ENCODE measurements at regions not wholly inside any gene's neighbourhood (a gene's known extent, or its start where the extent isn't known, plus 50 kb on each side); places are given as distances from the start of the nearest gene placed in this dataset.
A peak's percentile ranks its signal among the peaks of the same experiment; 100 is the strongest.

DNA sequence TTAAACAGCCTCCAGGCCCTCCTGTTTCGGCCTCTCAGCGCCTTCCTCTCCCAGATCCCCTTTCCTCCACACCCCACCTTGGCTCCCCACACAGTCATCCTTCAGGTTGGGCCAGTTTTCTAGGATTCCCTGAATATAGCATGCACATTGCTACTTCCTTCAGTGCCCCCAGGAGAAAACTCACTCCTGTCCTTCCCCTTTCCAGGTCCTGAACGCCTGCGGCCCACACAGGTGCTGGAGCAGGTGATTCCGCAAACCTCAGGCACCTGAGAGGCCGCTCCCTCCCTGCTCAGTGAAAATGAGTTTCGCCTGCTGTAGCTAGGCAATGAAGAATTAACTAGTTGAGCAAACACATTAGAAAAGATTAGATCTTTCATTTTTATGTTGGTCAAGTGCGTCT lies 185.0 kb downstream of the MED10 start:
- Mint-ChIP-seq H3K4me1 (no peaks in the 10 kb centered on the region), H3K27me3 (ENCODE audit: low read depth in 3 of 3) (peaks cover 0 to 2% (median 0%) of the 10 kb centered on the region in 3 donors), H3K36me3 (no peaks in the 10 kb centered on the region), H3K4me3 (no peak overlapping the region), H3K9me3 (peaks cover 0 to 7% (median 0%) of the 10 kb centered on the region in 6 donors), H3K27ac (no peak overlapping the region)
- DNase-seq = no peak

DNA sequence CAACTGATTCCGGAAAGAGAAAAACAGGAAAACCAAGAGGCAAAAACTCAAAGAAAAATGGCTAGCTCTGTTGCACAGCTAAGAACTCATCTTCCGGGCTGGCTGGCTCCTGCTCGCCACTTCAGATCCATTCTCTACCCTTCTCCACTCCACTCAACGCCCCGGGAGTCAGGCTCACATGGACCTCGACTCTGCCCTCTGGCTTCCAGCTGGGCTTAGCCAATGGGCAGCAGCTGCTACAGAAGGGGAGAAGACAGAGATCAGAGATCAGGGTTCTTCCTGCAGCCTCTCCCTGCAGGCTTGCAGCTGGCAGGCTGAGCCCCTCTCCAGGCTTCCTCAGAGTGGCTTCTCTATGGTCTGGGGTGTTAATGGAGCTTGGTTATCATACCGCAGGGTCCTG lies 187.5 kb downstream of the MED10 start:
- no peak for DNase-seq
- H3K27ac Mint-ChIP-seq = no peak overlapping the region
- peaks cover 0 to 3% (median 0%) of the 10 kb centered on the region in 6 donors for H3K9me3 Mint-ChIP-seq
- H3K4me3 Mint-ChIP-seq = no peak overlapping the region
- no peaks in the 10 kb centered on the region for H3K36me3 Mint-ChIP-seq
- H3K27me3 Mint-ChIP-seq (ENCODE audit: low read depth in 3 of 3) = peaks cover 0 to 2% (median 0%) of the 10 kb centered on the region in 3 donors
- H3K4me1 Mint-ChIP-seq = no peaks in the 10 kb centered on the region

DNA sequence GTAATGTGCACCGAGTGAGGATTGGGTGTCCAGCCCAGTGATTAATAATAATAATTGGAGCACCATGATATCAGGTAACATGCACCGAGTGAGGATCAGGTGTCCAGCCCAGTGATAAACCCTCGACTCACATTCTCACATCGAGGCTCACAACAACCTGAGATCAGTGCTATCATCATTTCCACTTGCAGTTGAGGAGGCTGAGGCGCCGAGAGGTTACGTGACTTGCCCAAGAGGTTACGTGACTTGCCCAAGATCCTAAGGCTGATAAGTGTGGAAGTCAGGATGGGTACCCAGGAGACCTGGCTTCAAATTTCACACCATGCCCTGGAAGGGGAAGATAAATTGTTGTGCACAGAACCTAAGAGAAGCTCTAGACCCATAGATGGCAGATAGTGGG lies 189.4 kb downstream of the MED10 start:
- Mint-ChIP-seq H3K9me3 (peaks cover 0 to 1% (median 0%) of the 10 kb centered on the region in 6 donors), H3K4me1 (no peaks in the 10 kb centered on the region), H3K27me3 (ENCODE audit: low read depth in 3 of 3) (peaks cover 0 to 2% (median 2%) of the 10 kb centered on the region in 3 donors), H3K4me3 (no peak overlapping the region), H3K36me3 (no peaks in the 10 kb centered on the region), H3K27ac (no peak overlapping the region)
- DNase-seq = no peak

DNA sequence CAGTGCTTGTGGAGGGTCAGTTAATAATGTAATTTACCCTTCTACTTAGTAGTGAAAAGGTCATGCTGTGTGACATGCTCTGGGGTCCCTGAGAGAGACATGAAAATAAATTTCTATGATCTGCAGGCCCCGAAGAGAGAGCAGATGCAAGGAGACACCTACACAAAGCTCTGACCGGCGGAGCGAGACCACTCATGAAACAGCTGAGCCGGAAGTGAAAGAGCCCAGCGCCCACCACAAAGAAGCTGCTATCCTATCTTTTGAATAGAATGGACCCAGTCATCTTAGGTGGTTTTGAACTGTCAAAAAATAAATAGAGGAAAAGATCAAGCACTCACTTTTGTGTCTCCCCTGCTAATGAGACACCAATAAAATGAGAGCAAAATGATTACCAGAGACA lies 190.0 kb downstream of the MED10 start:
- H3K27me3 Mint-ChIP-seq (ENCODE audit: low read depth in 3 of 3) = peaks cover 0 to 2% (median 2%) of the 10 kb centered on the region in 3 donors
- H3K36me3 Mint-ChIP-seq = no peaks in the 10 kb centered on the region
- no peak overlapping the region for H3K4me3 Mint-ChIP-seq
- peaks cover 0 to 1% (median 0%) of the 10 kb centered on the region in 6 donors for H3K9me3 Mint-ChIP-seq
- no peak overlapping the region for H3K27ac Mint-ChIP-seq
- H3K4me1 Mint-ChIP-seq = no peaks in the 10 kb centered on the region
- DNase-seq = no peak

DNA sequence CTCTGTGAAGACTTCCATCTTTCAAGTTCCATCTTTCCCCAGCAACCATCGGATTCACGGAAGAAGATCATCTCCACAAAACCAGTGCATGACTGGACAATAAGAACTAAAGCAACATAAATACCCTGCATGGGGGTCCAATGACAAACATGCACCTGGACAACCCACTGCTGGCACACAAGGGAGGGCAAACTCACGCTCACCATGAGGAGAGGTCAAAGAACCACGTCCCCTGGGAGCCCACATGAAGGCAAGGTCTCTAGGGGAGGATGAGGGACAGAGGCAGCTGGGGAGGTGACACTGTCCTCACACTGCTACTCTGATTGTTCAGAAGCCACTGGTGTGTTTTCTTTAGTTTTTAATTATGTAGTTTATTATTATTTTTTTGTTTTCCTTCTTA lies 190.8 kb downstream of the MED10 start:
- H3K27ac Mint-ChIP-seq = no peak overlapping the region
- peaks cover 0 to 2% (median 2%) of the 10 kb centered on the region in 3 donors for H3K27me3 Mint-ChIP-seq (ENCODE audit: low read depth in 3 of 3)
- H3K4me1 Mint-ChIP-seq = no peaks in the 10 kb centered on the region
- peaks cover 0 to 1% (median 0%) of the 10 kb centered on the region in 6 donors for H3K9me3 Mint-ChIP-seq
- no peaks in the 10 kb centered on the region for H3K36me3 Mint-ChIP-seq
- H3K4me3 Mint-ChIP-seq = no peak overlapping the region
- DNase-seq = no peak

DNA sequence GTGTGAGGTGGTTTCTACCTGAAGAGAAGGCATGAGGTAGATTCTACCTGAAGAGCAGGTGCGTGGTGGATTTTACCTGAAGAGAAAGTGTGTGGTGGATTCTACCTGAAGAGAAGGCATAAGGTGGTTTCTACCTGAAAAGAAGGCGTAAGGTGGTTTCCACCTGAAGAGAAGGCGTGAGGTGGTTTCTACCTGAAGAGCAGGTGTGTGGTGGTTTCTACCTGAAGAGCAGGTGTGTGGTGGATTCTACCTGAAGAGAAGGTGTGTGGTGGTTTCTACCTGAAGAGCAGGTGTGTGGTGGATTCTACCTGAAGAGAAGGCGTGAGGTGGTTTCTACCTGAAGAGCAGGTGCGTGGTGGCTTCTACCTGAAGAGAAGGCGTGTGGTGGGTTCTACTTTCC lies 192.8 kb downstream of the MED10 start:
- H3K4me3 Mint-ChIP-seq = no peak overlapping the region
- peaks cover 0 to 1% (median 0%) of the 10 kb centered on the region in 6 donors for H3K9me3 Mint-ChIP-seq
- no peaks in the 10 kb centered on the region for H3K4me1 Mint-ChIP-seq
- peaks cover 0 to 2% (median 2%) of the 10 kb centered on the region in 3 donors for H3K27me3 Mint-ChIP-seq (ENCODE audit: low read depth in 3 of 3)
- H3K27ac Mint-ChIP-seq = no peak overlapping the region
- DNase-seq = no peak
- H3K36me3 Mint-ChIP-seq = no peaks in the 10 kb centered on the region

DNA sequence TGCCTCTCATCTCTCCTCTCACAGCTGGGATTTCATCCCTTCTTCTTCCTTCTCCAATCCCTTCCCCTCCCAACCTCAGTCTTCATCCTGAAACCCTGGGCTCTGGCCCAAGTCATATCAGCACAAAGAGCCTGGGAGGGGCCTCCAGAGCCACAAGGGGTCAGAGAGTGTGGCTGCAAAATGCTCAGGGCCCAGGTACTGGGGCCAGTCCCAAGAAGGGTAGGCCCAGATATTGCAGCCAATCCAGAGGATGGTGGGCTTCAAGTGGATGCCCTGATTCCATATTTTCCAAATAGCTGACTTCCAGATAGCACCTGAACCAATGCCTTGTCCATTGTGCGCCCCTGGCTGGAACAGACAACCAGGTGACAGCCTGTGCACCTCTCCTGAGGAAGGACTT lies 193.9 kb downstream of the MED10 start:
- no peak for DNase-seq
- H3K27me3 Mint-ChIP-seq (ENCODE audit: low read depth in 3 of 3) = peaks cover 0 to 2% (median 2%) of the 10 kb centered on the region in 3 donors
- no peak overlapping the region for H3K27ac Mint-ChIP-seq
- no peak overlapping the region for H3K4me3 Mint-ChIP-seq
- H3K36me3 Mint-ChIP-seq = no peaks in the 10 kb centered on the region
- H3K9me3 Mint-ChIP-seq = peaks cover 0 to 1% (median 0%) of the 10 kb centered on the region in 6 donors
- no peaks in the 10 kb centered on the region for H3K4me1 Mint-ChIP-seq

DNA sequence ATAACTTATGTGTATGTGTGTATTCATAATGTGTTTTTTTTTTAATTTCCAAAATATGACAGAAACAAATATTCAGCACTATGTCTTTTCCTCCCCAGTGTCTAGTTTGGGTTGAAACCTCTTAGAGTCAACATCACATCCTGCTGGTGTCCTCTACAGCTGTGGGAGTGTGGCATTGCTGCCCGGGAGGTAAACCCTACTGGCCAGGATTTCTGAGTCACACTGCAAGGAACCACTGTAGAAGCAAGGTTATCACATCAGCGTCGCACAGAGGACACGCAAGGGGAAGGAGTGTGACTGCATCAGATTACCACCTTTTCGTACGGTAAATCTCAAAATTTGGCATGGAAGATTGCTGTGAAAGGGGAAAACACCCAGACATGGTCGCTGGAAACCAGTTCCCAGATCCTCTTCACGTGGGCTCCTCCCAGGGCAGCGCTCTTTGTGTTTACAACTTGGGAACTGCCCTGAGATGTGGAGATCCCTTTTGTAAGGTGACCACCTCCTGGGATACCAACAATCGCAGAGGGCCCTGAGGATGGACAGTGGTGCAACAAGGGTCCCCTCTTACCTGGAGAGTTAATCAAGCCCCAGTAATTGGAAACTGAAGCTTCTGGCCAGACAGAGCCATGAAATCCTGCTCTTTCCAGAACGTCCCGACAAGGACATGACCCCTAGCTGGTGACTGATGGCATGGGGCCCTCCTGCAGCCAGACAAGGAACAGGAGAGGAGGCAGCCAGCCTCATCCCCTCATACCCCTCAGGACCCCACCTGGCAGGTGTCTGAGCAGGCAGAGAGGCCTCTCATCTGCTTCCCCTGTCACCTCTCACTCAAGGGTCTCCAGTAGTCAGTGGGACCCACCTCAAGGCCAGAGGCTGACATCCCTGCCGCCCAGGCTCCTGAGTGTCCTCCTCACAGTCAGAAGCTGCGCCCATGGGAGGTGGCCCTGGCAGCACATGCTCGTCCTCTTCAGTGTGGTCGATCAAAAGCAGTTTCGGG lies 194.7 kb downstream of the MED10 start:
- Mint-ChIP-seq H3K27ac (no peak overlapping the region), H3K27me3 (ENCODE audit: low read depth in 3 of 3) (peaks cover 0 to 2% (median 2%) of the 10 kb centered on the region in 3 donors), H3K9me3 (peaks cover 0 to 1% (median 0%) of the 10 kb centered on the region in 6 donors), H3K36me3 (no peaks in the 10 kb centered on the region), H3K4me1 (no peaks in the 10 kb centered on the region), H3K4me3 (no peak overlapping the region)
- no peak for DNase-seq

DNA sequence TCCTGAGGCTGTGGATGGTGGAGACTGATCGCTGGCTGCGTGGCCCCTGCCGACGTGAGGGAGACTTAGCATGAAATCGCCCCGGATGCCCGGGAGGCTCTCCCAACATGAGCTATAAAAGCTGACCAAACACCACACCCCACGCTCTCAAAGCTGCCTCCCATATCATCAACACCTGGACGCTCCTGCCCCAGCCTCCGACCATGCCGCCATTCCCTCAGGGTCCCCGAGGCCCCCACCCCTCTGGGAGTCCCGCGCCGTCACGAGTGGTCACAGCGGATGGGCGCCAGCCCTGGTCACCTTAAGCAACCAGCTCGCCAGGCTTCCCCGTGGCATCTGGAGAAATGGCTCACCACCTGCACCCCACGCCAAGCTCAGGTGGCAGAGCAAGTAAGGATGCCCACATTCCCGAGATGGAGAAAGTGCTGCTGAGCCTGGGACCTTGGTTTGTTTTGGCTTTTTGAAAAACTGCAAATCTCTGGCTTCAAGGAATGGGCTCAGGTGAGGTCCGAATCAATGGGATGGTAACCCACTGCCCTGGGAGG lies 196.0 kb downstream of the MED10 start:
- peaks cover 0 to 2% (median 2%) of the 10 kb centered on the region in 3 donors for H3K27me3 Mint-ChIP-seq (ENCODE audit: low read depth in 3 of 3)
- no peak overlapping the region for H3K4me3 Mint-ChIP-seq
- DNase-seq = no peak
- no peaks in the 10 kb centered on the region for H3K4me1 Mint-ChIP-seq
- no peaks in the 10 kb centered on the region for H3K36me3 Mint-ChIP-seq
- peaks cover 0 to 4% (median 0%) of the 10 kb centered on the region in 6 donors for H3K9me3 Mint-ChIP-seq
- no peak overlapping the region for H3K27ac Mint-ChIP-seq

DNA sequence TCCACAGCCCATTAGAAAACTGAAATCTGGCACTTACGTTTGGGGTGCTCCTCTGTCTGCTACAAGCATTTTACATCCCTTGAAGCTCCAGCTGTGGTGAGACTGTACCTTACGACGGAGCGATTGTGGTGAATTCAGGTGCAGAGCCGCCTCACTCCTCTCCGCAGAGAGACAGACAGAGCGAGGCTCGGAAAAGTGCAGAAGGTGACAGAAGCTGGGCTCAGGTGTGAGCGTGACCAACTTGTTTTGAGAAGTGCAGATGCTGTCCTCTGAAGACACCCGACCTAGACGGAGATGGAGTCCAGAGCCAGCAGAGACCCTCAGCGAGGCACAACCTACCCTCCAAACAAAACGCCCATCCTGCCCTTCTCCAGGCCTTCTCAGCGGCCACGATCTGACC lies 196.5 kb downstream of the MED10 start:
- no peaks in the 10 kb centered on the region for H3K36me3 Mint-ChIP-seq
- H3K4me1 Mint-ChIP-seq = no peaks in the 10 kb centered on the region
- H3K27ac Mint-ChIP-seq = no peak overlapping the region
- peaks cover 0 to 4% (median 0%) of the 10 kb centered on the region in 6 donors for H3K9me3 Mint-ChIP-seq
- peaks cover 0 to 2% (median 2%) of the 10 kb centered on the region in 3 donors for H3K27me3 Mint-ChIP-seq (ENCODE audit: low read depth in 3 of 3)
- DNase-seq = no peak
- no peak overlapping the region for H3K4me3 Mint-ChIP-seq

DNA sequence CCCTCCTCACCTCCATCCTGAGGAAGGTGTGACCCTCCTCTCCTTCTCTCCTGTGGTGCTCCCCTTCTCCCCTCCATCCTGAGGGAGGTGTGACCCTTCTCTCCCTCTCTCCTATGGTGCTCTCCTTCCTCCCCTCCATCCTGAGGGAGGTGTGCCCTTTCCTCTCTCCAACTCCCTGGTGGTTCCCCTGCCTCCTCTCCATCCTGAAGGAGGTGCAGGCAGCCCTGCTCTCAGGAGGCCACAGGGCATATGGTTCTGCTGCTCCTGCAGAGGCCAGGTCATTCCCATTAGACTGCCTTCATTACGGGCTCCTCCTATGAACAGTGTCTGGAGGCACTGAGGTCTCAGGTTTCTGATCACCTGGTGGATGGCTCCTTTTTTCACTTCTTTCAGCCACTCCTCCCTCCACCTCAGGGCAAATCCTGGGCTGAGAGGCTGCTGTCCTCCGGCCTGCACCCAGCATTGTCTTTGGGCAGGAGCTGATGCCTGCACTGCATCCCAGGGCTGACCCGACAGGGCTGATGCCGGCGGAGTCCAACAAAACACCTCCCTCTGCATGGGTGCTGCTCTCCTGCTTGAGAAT lies 197.1 kb downstream of the MED10 start:
- H3K4me1 Mint-ChIP-seq = no peaks in the 10 kb centered on the region
- H3K27me3 Mint-ChIP-seq (ENCODE audit: low read depth in 3 of 3) = peaks cover 0 to 2% (median 2%) of the 10 kb centered on the region in 3 donors
- H3K27ac Mint-ChIP-seq = no peak overlapping the region
- H3K4me3 Mint-ChIP-seq = no peak overlapping the region
- no peaks in the 10 kb centered on the region for H3K36me3 Mint-ChIP-seq
- peaks cover 0 to 4% (median 0%) of the 10 kb centered on the region in 6 donors for H3K9me3 Mint-ChIP-seq
- no peak for DNase-seq

DNA sequence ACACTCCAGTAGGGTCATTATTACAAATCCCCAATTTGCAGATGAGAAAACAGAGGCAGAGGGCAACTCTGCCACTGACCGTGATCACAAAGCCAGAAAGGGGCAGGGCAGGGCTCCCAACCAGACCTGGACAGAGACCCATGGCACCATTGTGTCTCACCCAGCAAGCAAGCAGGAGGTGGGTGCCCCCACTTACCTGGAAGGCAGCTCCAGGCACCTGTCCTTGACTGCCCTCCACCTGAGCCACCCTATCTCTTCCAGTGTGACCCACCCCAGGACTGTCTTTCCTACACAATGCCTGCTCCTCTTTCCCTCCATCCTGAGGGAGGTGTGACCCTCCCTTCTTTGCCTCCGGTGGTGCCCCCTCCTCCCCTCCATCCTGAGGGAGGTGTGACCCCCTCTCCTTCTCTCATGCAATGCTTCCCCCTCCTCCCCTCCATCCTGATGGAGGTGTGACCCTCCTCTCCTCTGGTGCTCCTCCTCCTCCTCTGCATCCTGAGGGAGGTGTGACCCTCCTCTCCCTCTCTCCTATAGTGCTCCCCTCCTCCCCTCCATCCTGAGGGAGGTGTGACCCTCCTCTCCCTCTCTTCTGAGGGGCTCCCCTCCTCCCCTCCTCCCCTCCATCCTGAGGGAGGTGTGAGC lies 198.0 kb downstream of the MED10 start:
- Mint-ChIP-seq H3K4me3 (no peak overlapping the region), H3K27ac (peak overlapping the region in 1 of 6 donors; percentile 35)

DNA sequence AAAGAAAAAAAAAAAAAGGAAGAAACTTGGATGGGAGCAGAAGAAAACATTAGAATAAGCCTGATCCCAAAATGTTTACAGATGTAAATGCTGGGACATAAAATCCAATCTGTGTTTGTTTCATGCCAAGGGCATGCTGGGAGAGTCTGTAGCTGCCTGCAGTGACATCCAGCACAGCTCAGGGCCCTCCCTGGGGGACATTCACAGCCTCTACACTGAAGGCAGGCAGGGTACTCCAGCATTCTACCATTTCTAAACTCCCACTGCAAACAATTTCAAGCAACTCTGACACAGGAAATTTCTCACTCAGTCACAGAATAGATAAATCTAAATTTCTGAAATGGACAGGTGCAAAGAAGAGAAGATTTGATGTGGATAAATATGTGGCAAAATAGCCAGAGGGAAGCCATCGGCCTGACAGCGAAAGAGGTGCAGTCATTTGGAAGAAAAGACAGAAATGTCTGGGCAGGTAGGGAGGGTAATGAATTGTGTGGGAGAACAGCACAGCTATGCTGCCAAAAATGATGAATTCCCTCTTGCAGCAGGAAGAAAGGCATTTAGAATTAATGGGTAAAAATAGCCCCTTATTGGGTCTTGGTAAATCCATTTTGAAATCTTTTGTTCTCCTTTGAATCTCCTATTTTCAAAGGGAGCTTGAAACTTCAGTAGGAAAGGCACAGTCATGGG lies 199.4 kb downstream of the MED10 start:
- Mint-ChIP-seq H3K4me1 (no peaks in the 10 kb centered on the region), H3K27me3 (ENCODE audit: low read depth in 3 of 3) (no peaks in the 10 kb centered on the region), H3K27ac (no peak overlapping the region), H3K4me3 (no peak overlapping the region), H3K9me3 (peaks cover 0 to 9% (median 0%) of the 10 kb centered on the region in 6 donors), H3K36me3 (no peaks in the 10 kb centered on the region)
- DNase-seq = no peak

More for the DNA sequence above, 198.0 kb downstream of the MED10 start:
- H3K9me3 Mint-ChIP-seq = peaks cover 0 to 9% (median 0%) of the 10 kb centered on the region in 6 donors
- H3K27me3 Mint-ChIP-seq (ENCODE audit: low read depth in 3 of 3) = peaks cover 0 to 2% (median 2%) of the 10 kb centered on the region in 3 donors
- no peak for DNase-seq
- no peaks in the 10 kb centered on the region for H3K4me1 Mint-ChIP-seq
- H3K36me3 Mint-ChIP-seq = no peaks in the 10 kb centered on the region
